SU-DHL-6 (cell line): ENCODE measurements at regions not wholly inside any gene's neighbourhood (a gene's known extent, or its start where the extent isn't known, plus 50 kb on each side); places are given as distances from the start of the nearest gene placed in this dataset.

Source experiments
- H2AFZ ChIP-seq: fragments of 200-600 bp; sonication (generic); 2 replicates; pipeline ENCODE4 v1.6.1; 2014; ENCODE audit warnings: low read depth, mild to moderate bottlenecking, moderate library complexity, mixed read lengths, antibody characterized with exemption, low read length; ENCODE audit not compliant: severe bottlenecking
- H3F3A ChIP-seq: fragments of 200-600 bp; shearing (Covaris generic); 2 replicates; pipeline ENCODE4 v1.6.0; 2016; ENCODE audit warnings: antibody characterized with exemption, mild to moderate bottlenecking; ENCODE audit not compliant: insufficient read depth
- H3K27ac ChIP-seq: fragments of 200-600 bp; sonication (generic); 2 replicates; pipeline ENCODE4 v1.5.1; 2016; ENCODE audit warnings: low read depth, mild to moderate bottlenecking, low read length, moderate library complexity, mixed read lengths
- H3K27me3 ChIP-seq: fragments of 200-600 bp; sonication (generic), shearing (Covaris generic); 2 replicates; pipeline ENCODE4 v1.6.0; 2014; ENCODE audit warnings: mild to moderate bottlenecking, low read length
- H3K36me3 ChIP-seq: fragments of 200-600 bp; sonication (generic); 2 replicates; pipeline ENCODE4 v1.6.1; 2014; ENCODE audit warnings: mild to moderate bottlenecking, low read length, mixed read lengths
- H3K4me2 ChIP-seq: fragments of 300-600, 200-600 bp; shearing (Covaris generic), sonication (generic); 2 replicates; pipeline ENCODE4 v1.6.0; 2014; ENCODE audit warnings: low read length, low read depth, mild to moderate bottlenecking; ENCODE audit not compliant: poor library complexity, severe bottlenecking
- H3K4me3 ChIP-seq: fragments of 200-600 bp; sonication (generic); 2 replicates; pipeline ENCODE4 v1.5.1; 2014; ENCODE audit warnings: antibody characterized with exemption, low read length, mild to moderate bottlenecking, mixed read lengths; ENCODE audit not compliant: insufficient read depth, poor library complexity, severe bottlenecking
- H3K79me2 ChIP-seq: fragments of 200-600 bp; sonication (generic); 2 replicates; pipeline ENCODE4 v1.6.1; 2014; ENCODE audit warnings: mild to moderate bottlenecking, low read length, moderate library complexity; ENCODE audit not compliant: insufficient read depth
- H3K9ac ChIP-seq: fragments of 200-600 bp; sonication (generic); 2 replicates; pipeline ENCODE4 v1.7.0; 2014; ENCODE audit warnings: mild to moderate bottlenecking, low read length
- H3K9me2 ChIP-seq: fragments of 200-600 bp; sonication (generic); replicated peaks from 2 replicates; pipeline ENCODE4 v1.6.1; 2014; ENCODE audit warnings: low read length; ENCODE audit not compliant: insufficient read depth
- H3K9me3 ChIP-seq: fragments of 200-600 bp; sonication (generic); 2 replicates; pipeline ENCODE4 v1.6.1; 2014; ENCODE audit warnings: low read length, mixed read lengths; ENCODE audit not compliant: insufficient read depth
- H4K20me1 ChIP-seq: fragments of 200-600 bp; sonication (generic); 2 replicates; pipeline ENCODE4 v1.6.1; 2014; ENCODE audit warnings: low read depth, mild to moderate bottlenecking, antibody characterized with exemption, low read length, moderate library complexity, mixed read lengths
- CTCF ChIP-seq: fragments of 200-600 bp; sonication (generic); IDR thresholded peaks from one replicate; pipeline ENCODE4 v1.5.1; 2017; ENCODE audit warnings: antibody characterized with exemption, mild to moderate bottlenecking, low read length, moderate library complexity; ENCODE audit not compliant: insufficient read depth, poor library complexity, severe bottlenecking
- EZH2phosphoT487 ChIP-seq: fragments of 200-600 bp; sonication (generic), shearing (Covaris generic); conservative IDR thresholded peaks from 2 replicates; pipeline ENCODE4 v1.6.1; 2018; ENCODE audit warnings: mild to moderate bottlenecking, antibody characterized with exemption, low read length, moderate library complexity, mixed read lengths

- H3K79me2 ChIP-seq, result no peaks in the 10 kb centered on the region
- H3K4me3 ChIP-seq, result no peak overlapping the region
- H3K9me3 ChIP-seq, result no peaks in the 10 kb centered on the region
- H3K9me2 ChIP-seq, result no peaks in the 10 kb centered on the region
- H3K36me3 ChIP-seq, result no peaks in the 10 kb centered on the region
- TF ChIP-seq EZH2phosphoT487, result no peak
- TF ChIP-seq CTCF, result no peak
- H4K20me1 ChIP-seq, result no peaks in the 10 kb centered on the region
- no peaks in the 10 kb centered on the region for H3K27me3 ChIP-seq
- no peaks in the 10 kb centered on the region for H3F3A ChIP-seq
- no peak overlapping the region for H2AFZ ChIP-seq
- H3K9ac ChIP-seq, result no peak overlapping the region
- H3K4me2 ChIP-seq, result no peak overlapping the region
- no peak overlapping the region for H3K27ac ChIP-seq
Measured at GRCh38 chr13:103852036-103852435, 785.8 kb upstream of the SLC10A2 start.

DNA sequence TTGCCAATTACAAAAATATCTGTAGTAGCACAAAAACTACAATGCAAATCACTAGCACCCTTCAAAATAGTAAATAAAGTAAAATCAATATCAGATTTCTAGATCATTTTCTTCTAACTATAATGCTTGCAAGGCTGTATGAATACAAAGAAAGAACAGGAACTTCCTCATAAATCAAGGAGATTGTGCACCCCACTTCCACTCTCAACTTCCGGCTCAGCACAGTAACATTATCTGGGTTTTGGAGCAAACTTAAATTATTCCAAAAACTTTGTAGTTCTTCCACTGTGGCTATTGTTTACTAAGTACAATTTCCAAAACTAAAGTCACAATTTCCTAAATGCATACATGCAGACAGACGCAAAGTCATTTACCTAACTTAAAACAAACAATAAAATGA, 778.3 kb upstream of the SLC10A2 start:
- no peaks in the 10 kb centered on the region for H3K9me2 ChIP-seq

GRCh38 chr13:103839460-103839859, 773.2 kb upstream of the SLC10A2 start:
- no peaks in the 10 kb centered on the region for H4K20me1 ChIP-seq
- H3K27me3 ChIP-seq, result no peaks in the 10 kb centered on the region
- H3K9ac ChIP-seq, result no peak overlapping the region
- H3K36me3 ChIP-seq, result 0 out of 2 replicates have a peak, but pooled peaks cover 2% of the 10 kb centered on the region
- TF ChIP-seq EZH2phosphoT487 (no peak), CTCF (no peak)
- H3K4me3 ChIP-seq, result no peak overlapping the region
- H3K27ac ChIP-seq, result no peak overlapping the region
- H3F3A ChIP-seq, result no peaks in the 10 kb centered on the region
- no peaks in the 10 kb centered on the region for H3K9me2 ChIP-seq
- H3K4me2 ChIP-seq, result no peak overlapping the region
- H3K9me3 ChIP-seq, result no peaks in the 10 kb centered on the region
- no peaks in the 10 kb centered on the region for H3K79me2 ChIP-seq
- H2AFZ ChIP-seq, result no peak overlapping the region

More for the DNA sequence above, 778.3 kb upstream of the SLC10A2 start:
- Histone ChIP-seq H3K4me2 (no peak overlapping the region), H3K27ac (no peak overlapping the region), H4K20me1 (no peaks in the 10 kb centered on the region), H3K9ac (no peak overlapping the region), H3K9me3 (no peaks in the 10 kb centered on the region), H3K79me2 (no peaks in the 10 kb centered on the region), H3K27me3 (no peaks in the 10 kb centered on the region), H3K36me3 (0 out of 2 replicates have a peak, but pooled peaks cover 2% of the 10 kb centered on the region), H3F3A (no peaks in the 10 kb centered on the region), H3K4me3 (no peak overlapping the region), H2AFZ (no peak overlapping the region)
- no peak for TF ChIP-seq CTCF
- TF ChIP-seq EZH2phosphoT487, result no peak

DNA sequence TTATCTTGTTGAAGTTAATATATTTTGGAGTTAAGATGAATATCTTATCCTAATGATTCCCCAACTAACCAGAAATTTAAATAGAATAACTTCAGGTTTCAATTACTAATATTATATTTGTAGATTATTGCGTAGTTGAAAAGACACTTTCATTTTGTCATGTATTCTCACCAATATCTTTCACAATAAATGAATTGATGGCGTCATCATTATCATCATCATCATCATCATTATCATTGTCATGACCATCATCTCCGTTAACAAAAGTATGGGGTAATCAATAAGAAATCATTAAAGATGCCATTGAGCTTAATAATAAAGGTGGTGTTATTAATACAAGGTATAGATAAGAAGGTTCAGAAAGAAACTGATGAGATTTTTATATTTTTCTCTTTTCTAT, 768.8 kb upstream of the SLC10A2 start:
- Histone ChIP-seq H3K9me3 (no peaks in the 10 kb centered on the region), H3K4me2 (no peak overlapping the region), H2AFZ (no peak overlapping the region), H3K27ac (no peak overlapping the region), H3K79me2 (no peaks in the 10 kb centered on the region), H3K9ac (no peak overlapping the region), H3K27me3 (no peaks in the 10 kb centered on the region), H3K9me2 (no peaks in the 10 kb centered on the region), H4K20me1 (no peaks in the 10 kb centered on the region), H3K36me3 (no peaks in the 10 kb centered on the region), H3F3A (no peaks in the 10 kb centered on the region), H3K4me3 (no peak overlapping the region)
- no peak for TF ChIP-seq EZH2phosphoT487
- TF ChIP-seq CTCF, result no peak
